Panc1 (cell line): ENCODE measurements at regions not wholly inside any gene's neighbourhood (a gene's known extent, or its start where the extent isn't known, plus 50 kb on each side); places are given as distances from the start of the nearest gene placed in this dataset.

Experiments
- ATAC-seq: fragments of 200-7000 bp; cut with Tn5 transposase; 2 replicates; pipeline ENCODE4 v1.9.1; 2020; ENCODE audit warnings: mild to moderate bottlenecking, moderate library complexity
- BruUV-seq: library from RNA; stranded (reverse); fragments of 400-500 nt; replicated peaks from 2 replicates; lab custom pipeline; 2021; lab: Mats Ljungman, UMichigan
- CTCF ChIA-PET: fragments of 300-600 bp; sonication (Branson Sonifier 250); formaldehyde crosslinking; loops from one replicate; lab custom pipeline; 2022; ENCODE audit warnings: antibody characterized with exemption; lab: Charles Lee
- POLR2A ChIA-PET: fragments of 300-600 bp; sonication (Branson Sonifier 250); formaldehyde crosslinking; loops from one replicate; lab custom pipeline; 2022; ENCODE audit warnings: antibody characterized with exemption; lab: Charles Lee
- DNase-seq: peaks from one replicate; pipeline ENCODE4 v3.0.0-alpha.2; 2010; ENCODE audit warnings: low read depth, low spot score
- H3K27ac ChIP-seq: 2 replicates; pipeline ENCODE4 v1.5.1; 2011; ENCODE audit warnings: mild to moderate bottlenecking, low read length, inconsistent platforms
- H3K27me3 ChIP-seq: fragments of 200-500 bp; sonication (Bioruptor generic); 2 replicates; pipeline ENCODE4 v1.6.0; 2014; ENCODE audit warnings: low read length, inconsistent platforms; ENCODE audit not compliant: control insufficient read depth, insufficient read depth
- H3K36me3 ChIP-seq: fragments of 200-500 bp; sonication (Bioruptor generic); 2 replicates; pipeline ENCODE4 v1.5.1; 2014; ENCODE audit warnings: inconsistent platforms, mild to moderate bottlenecking, low read length, moderate library complexity; ENCODE audit not compliant: control insufficient read depth, insufficient read depth
- H3K4me1 ChIP-seq: 2 replicates; pipeline ENCODE4 v1.5.1; 2011; ENCODE audit warnings: inconsistent platforms, mild to moderate bottlenecking, low read length, moderate library complexity; ENCODE audit not compliant: control insufficient read depth, insufficient read depth
- H3K4me3 ChIP-seq, 2 experiments: 2 replicates each; pipeline ENCODE4 v1.5.1; 2011 to 2012; ENCODE audit warnings: low read depth in 2 of 2, low read length in 2 of 2, mild to moderate bottlenecking in 2 of 2, inconsistent platforms in 1 of 2, moderate library complexity in 1 of 2
- H3K9me3 ChIP-seq: fragments of 200-500 bp; sonication (Bioruptor generic); 2 replicates; pipeline ENCODE4 v1.5.1; 2014; ENCODE audit warnings: low read depth, mild to moderate bottlenecking, inconsistent platforms, low read length, moderate library complexity; ENCODE audit not compliant: control insufficient read depth, insufficient read depth
- POLR2AphosphoS5 ChIP-seq: IDR thresholded peaks from 2 replicates; pipeline ENCODE4 v1.6.1; 2012; ENCODE audit warnings: mild to moderate bottlenecking, low read depth, low read length, moderate library complexity
- SIN3A ChIP-seq: IDR thresholded peaks from 2 replicates; pipeline ENCODE4 v1.6.1; 2012; ENCODE audit warnings: low read depth, mild to moderate bottlenecking, low read length, moderate library complexity, borderline replicate concordance; ENCODE audit not compliant: insufficient read depth
- TCF7L2 ChIP-seq: IDR thresholded peaks from 2 replicates; pipeline ENCODE4 v1.6.1; 2011; ENCODE audit warnings: mild to moderate bottlenecking, low read depth, low read length, inconsistent platforms
- in situ Hi-C: cut with HindIII; loops from 2 replicates; pipeline ENCODE4 v1.10.0; 2016; ENCODE audit warnings: low sequenced_read_pairs, low pct_unique_long_range_greater_than_20kb
- intact Hi-C: fragments of 100-400 bp; cut with micrococcal nuclease; formaldehyde crosslinking; loops from one replicate; pipeline ENCODE4 v1.10.0; 2022; ENCODE audit not compliant: unreplicated experiment
- TF ChIP-seq, protein P1 (sequence below), 2 experiments: IDR thresholded peaks; 2 replicates each; pipeline ENCODE4 v1.6.1; 2011 to 2012; ENCODE audit warnings: low read depth in 2 of 2, control low read depth in 1 of 2, low read length in 1 of 2, mild to moderate bottlenecking in 1 of 2, moderate library complexity in 1 of 2; ENCODE audit not compliant: insufficient read depth in 1 of 2
- TF ChIP-seq, protein P2 (sequence below): fragments of 450-650 bp; IDR thresholded peaks from 2 replicates; pipeline ENCODE4 v1.5.1; 2017; ENCODE audit warnings: mild to moderate bottlenecking

DNA sequence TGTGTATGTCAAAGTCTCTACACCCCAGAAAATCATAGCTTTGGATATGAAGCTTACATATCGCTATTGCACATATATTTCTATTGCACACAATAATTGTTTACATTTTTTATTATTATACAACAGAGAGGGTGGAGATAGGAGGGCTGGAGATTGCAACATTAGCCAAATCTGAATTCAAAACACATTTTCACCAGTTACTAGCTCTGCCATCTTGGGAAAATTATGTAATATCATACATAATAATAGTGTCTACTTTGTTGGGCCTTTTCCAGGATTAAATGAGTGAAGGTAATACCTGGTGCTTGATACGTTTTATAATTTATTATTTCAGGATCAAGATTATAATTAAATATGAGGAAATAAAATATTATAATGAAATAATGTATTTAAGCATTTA lies 507.4 kb upstream of the TBX3 start:
- Histone ChIP-seq H3K27ac (no peak overlapping the region), H3K27me3 (no peaks in the 10 kb centered on the region), H3K4me3 (no peak overlapping the region), H3K4me1 (no peaks in the 10 kb centered on the region), H3K9me3 (no peaks in the 10 kb centered on the region), H3K36me3 (no peaks in the 10 kb centered on the region)
- no peak for DNase-seq
- ATAC-seq: no peak
- intact Hi-C loops: no loop called here
- in situ Hi-C loops: no loop called here
- CTCF ChIA-PET: no interaction called here
- no TSS peak for BruUV-seq
- TF ChIP-seq, protein P1, sequence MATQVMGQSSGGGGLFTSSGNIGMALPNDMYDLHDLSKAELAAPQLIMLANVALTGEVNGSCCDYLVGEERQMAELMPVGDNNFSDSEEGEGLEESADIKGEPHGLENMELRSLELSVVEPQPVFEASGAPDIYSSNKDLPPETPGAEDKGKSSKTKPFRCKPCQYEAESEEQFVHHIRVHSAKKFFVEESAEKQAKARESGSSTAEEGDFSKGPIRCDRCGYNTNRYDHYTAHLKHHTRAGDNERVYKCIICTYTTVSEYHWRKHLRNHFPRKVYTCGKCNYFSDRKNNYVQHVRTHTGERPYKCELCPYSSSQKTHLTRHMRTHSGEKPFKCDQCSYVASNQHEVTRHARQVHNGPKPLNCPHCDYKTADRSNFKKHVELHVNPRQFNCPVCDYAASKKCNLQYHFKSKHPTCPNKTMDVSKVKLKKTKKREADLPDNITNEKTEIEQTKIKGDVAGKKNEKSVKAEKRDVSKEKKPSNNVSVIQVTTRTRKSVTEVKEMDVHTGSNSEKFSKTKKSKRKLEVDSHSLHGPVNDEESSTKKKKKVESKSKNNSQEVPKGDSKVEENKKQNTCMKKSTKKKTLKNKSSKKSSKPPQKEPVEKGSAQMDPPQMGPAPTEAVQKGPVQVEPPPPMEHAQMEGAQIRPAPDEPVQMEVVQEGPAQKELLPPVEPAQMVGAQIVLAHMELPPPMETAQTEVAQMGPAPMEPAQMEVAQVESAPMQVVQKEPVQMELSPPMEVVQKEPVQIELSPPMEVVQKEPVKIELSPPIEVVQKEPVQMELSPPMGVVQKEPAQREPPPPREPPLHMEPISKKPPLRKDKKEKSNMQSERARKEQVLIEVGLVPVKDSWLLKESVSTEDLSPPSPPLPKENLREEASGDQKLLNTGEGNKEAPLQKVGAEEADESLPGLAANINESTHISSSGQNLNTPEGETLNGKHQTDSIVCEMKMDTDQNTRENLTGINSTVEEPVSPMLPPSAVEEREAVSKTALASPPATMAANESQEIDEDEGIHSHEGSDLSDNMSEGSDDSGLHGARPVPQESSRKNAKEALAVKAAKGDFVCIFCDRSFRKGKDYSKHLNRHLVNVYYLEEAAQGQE (IDR thresholded peaks at IDR 0.05; ENCODE audit: insufficient read depth in 1 of 2, low read depth in 2 of 2, low read length in 1 of 2): no peak
- TF ChIP-seq, protein P2, sequence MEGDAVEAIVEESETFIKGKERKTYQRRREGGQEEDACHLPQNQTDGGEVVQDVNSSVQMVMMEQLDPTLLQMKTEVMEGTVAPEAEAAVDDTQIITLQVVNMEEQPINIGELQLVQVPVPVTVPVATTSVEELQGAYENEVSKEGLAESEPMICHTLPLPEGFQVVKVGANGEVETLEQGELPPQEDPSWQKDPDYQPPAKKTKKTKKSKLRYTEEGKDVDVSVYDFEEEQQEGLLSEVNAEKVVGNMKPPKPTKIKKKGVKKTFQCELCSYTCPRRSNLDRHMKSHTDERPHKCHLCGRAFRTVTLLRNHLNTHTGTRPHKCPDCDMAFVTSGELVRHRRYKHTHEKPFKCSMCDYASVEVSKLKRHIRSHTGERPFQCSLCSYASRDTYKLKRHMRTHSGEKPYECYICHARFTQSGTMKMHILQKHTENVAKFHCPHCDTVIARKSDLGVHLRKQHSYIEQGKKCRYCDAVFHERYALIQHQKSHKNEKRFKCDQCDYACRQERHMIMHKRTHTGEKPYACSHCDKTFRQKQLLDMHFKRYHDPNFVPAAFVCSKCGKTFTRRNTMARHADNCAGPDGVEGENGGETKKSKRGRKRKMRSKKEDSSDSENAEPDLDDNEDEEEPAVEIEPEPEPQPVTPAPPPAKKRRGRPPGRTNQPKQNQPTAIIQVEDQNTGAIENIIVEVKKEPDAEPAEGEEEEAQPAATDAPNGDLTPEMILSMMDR: no peak
- TF ChIP-seq TCF7L2 (no peak), SIN3A (no peak), POLR2AphosphoS5 (no peak)
- POLR2A ChIA-PET: no interaction called here

DNA sequence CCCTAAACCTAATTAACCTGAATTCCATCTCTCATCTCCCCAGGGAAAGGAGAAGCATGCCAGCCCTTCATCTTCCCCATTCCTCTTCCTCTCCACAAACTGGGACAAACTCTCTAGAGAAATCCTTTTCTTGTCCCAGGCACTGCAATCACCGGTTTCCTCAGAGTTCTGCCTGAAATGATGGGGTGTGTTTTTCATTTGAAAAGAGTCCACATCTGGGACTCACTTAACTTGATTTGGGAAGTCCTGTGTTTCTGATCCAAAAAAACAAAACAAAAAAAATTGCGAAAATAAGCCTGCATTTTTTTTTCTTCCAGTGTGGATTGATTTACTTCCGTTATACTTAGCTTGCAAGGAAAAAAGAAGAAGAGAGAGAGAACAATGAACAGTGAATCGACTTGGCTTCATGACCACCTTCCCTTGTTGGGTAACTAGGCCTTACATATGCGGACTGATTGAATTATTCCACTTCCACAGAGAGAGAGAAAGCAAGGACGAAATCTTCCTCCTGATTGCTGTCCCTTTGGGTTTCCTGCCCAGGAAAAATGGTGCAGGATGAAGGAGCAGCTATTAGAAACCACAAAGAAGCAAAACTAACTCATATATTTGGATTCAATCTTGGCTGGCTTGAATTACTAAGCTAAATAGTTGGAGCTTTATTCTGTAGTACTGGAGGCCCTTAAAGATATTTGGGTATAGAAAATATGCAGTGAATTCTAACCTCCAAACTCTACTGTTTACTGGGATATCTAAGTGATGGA lies 506.2 kb upstream of the TBX3 start:
- H3K36me3 ChIP-seq: no peaks in the 10 kb centered on the region
- in situ Hi-C loops: no loop called here
- BruUV-seq: no TSS peak
- ATAC-seq (no peak), DNase-seq (no peak)
- CTCF ChIA-PET: no interaction called here
- H3K27ac ChIP-seq: no peak overlapping the region
- no peaks in the 10 kb centered on the region for H3K27me3 ChIP-seq
- no peak overlapping the region for H3K4me3 ChIP-seq
- POLR2A ChIA-PET: no interaction called here
- no peaks in the 10 kb centered on the region for H3K4me1 ChIP-seq
- no peaks in the 10 kb centered on the region for H3K9me3 ChIP-seq
- TF ChIP-seq SIN3A (no peak), TCF7L2 (no peak), POLR2AphosphoS5 (no peak)
- TF ChIP-seq, protein P2: no peak
- TF ChIP-seq, protein P1 (IDR thresholded peaks at IDR 0.05; ENCODE audit: insufficient read depth in 1 of 2, low read depth in 2 of 2, low read length in 1 of 2): no peak
- intact Hi-C loops: no loop called here
